K562 (cell line): ENCODE measurements at regions not wholly inside any gene's neighbourhood (a gene's known extent, or its start where the extent isn't known, plus 50 kb on each side); places are given as distances from the start of the nearest gene placed in this dataset.

Source experiments
- ATAC-seq: fragments of 200-7000 bp; cut with Tn5 transposase; 3 replicates; pipeline ENCODE4 v1.9.1; 2020; ENCODE audit warnings: moderate library complexity
- BruUV-seq: library from RNA; stranded (reverse); fragments of 400-500 nt; replicated peaks from 2 replicates; lab custom pipeline; 2021; lab: Mats Ljungman, UMichigan
- CTCF ChIA-PET: fragments of 300-600 bp; formaldehyde crosslinking; extraction: SDS; loops from one replicate; lab custom pipeline; 2021; ENCODE audit warnings: low intra/inter-chr PET ratio; lab: Yijun Ruan, JAX
- POLR2A ChIA-PET: fragments of 300-600, 350-650 bp; sonication (Branson Sonifier 250); formaldehyde crosslinking; extraction: SDS; loops from one replicate; lab custom pipeline; 2021; ENCODE audit warnings: antibody characterized with exemption, inconsistent platforms; lab: Yijun Ruan, JAX
- DNase-seq, 4 experiments: peaks; one replicate each; pipeline versions ENCODE4 v3.0.0 to v3.0.0-alpha.2; 2011 to 2018; ENCODE audit warnings: low spot score in 3 of 4, mixed read lengths in 3 of 4; ENCODE audit errors: extremely low read depth in 1 of 4
- FAIRE-seq: peaks from 2 replicates; lab custom pipeline; 2011; peaks lifted over from hg19 to GRCh38; lab: Jason Lieb, UNC
- H2AFZ ChIP-seq: 2 replicates; pipeline ENCODE4 v1.6.0; 2011; ENCODE audit warnings: low read depth, low read length, control low read depth, inconsistent platforms
- H3K27ac ChIP-seq: fragments of 200-600 bp; 3 replicates; pipeline ENCODE4 v1.8.0; 2011; ENCODE audit warnings: low read depth, mild to moderate bottlenecking, control low read depth, inconsistent platforms, low read length, moderate library complexity, mixed read lengths; ENCODE audit errors: extremely low read depth
- H3K27me3 ChIP-seq, 2 experiments: fragments of 300-600 bp in 1 of 2; 2 replicates in 1 of 2; 3 replicates in 1 of 2; pipeline versions ENCODE4 v1.6.0 to v1.8.0; 2011; ENCODE audit warnings: inconsistent platforms in 2 of 2, low read length in 2 of 2, mild to moderate bottlenecking in 1 of 2, mixed read lengths in 1 of 2, moderate library complexity in 1 of 2; ENCODE audit not compliant: control insufficient read depth in 2 of 2, insufficient read depth in 2 of 2
- H3K36me3 ChIP-seq: fragments of 300-600 bp; 3 replicates; pipeline ENCODE4 v1.8.0; 2011; ENCODE audit warnings: mild to moderate bottlenecking, low read length, inconsistent platforms; ENCODE audit not compliant: control insufficient read depth, insufficient read depth
- H3K4me1 ChIP-seq, 2 experiments: fragments of 200-600 bp in 1 of 2; replicated peaks in 1 of 2; 2 replicates in 1 of 2; 3 replicates in 1 of 2; pipeline versions ENCODE4 v1.5.1 to v1.8.0; 2011; ENCODE audit warnings: inconsistent platforms in 2 of 2, low read length in 2 of 2, mild to moderate bottlenecking in 1 of 2, mixed read lengths in 1 of 2, moderate library complexity in 1 of 2; ENCODE audit not compliant: control insufficient read depth in 2 of 2, insufficient read depth in 2 of 2
- H3K4me2 ChIP-seq: 2 replicates; pipeline ENCODE4 v1.6.1; 2011; ENCODE audit warnings: low read length, control low read depth, inconsistent platforms, mixed read lengths; ENCODE audit not compliant: insufficient read depth
- H3K4me3 ChIP-seq: fragments of 200-600 bp; sonication (generic), shearing (Covaris generic); 2 replicates; pipeline ENCODE4 v1.5.1; 2016; ENCODE audit warnings: control low read depth, inconsistent platforms
- H3K79me2 ChIP-seq: fragments of 200-600 bp; 3 replicates; pipeline ENCODE4 v1.8.0; 2011; ENCODE audit warnings: low read length, inconsistent platforms; ENCODE audit not compliant: control insufficient read depth, insufficient read depth
- H3K9ac ChIP-seq, 2 experiments: 2 replicates each; pipeline versions ENCODE4 v1.6.0 to v1.6.1; 2011; ENCODE audit warnings: low read depth in 2 of 2, low read length in 2 of 2, control low read depth in 1 of 2, inconsistent platforms in 1 of 2, mild to moderate bottlenecking in 1 of 2, mixed read lengths in 1 of 2; ENCODE audit not compliant: insufficient read depth in 1 of 2
- H3K9me1 ChIP-seq: one replicate; pipeline ENCODE4 v1.6.0; 2011; ENCODE audit warnings: inconsistent platforms, mild to moderate bottlenecking, low read length, moderate library complexity; ENCODE audit not compliant: control insufficient read depth, insufficient read depth
- H3K9me3 ChIP-seq: replicated peaks from 2 replicates; pipeline ENCODE4 v1.5.1; 2011; ENCODE audit warnings: low read depth, low read length, inconsistent platforms; ENCODE audit not compliant: control insufficient read depth, insufficient read depth
- H4K20me1 ChIP-seq: replicated peaks from 2 replicates; pipeline ENCODE4 v1.6.1; 2011; ENCODE audit warnings: low read length, inconsistent platforms, mixed read lengths; ENCODE audit not compliant: control insufficient read depth, insufficient read depth
- ARID2 ChIP-seq: fragments of 450-650 bp; IDR thresholded peaks from 2 replicates; pipeline ENCODE4 v1.6.1; 2017; ENCODE audit warnings: antibody characterized with exemption, mild to moderate bottlenecking
- CHD4 ChIP-seq: fragments of 200-600 bp; sonication (generic); IDR thresholded peaks from 3 replicates; pipeline ENCODE4 v1.6.1; 2012; ENCODE audit warnings: low read depth, mild to moderate bottlenecking, mixed read lengths, low read length, inconsistent platforms; ENCODE audit not compliant: insufficient read depth, insufficient replicate concordance, poor library complexity, severe bottlenecking
- CSDE1 ChIP-seq, 2 experiments: fragments of 450-650 bp; IDR thresholded peaks; 2 replicates each; pipeline ENCODE4 v1.6.1; 2016; ENCODE audit warnings: mild to moderate bottlenecking in 1 of 2
- ILK ChIP-seq: fragments of 450-650 bp; IDR thresholded peaks from 2 replicates; pipeline ENCODE4 v1.6.1; 2016; ENCODE audit warnings: missing genetic modification characterization, low read depth, mild to moderate bottlenecking, missing compliant biosample characterization, moderate library complexity, borderline replicate concordance
- MCM7 ChIP-seq, 2 experiments: fragments of 450-650 bp; IDR thresholded peaks; 2 replicates each; pipeline ENCODE4 v1.6.1; 2016 to 2018
- MED1 ChIP-seq: sonication (generic); formaldehyde crosslinking; IDR thresholded peaks from 2 replicates; pipeline ENCODE4 v1.8.1; 2023; ENCODE audit warnings: missing genetic modification reagents, borderline replicate concordance
- NEUROD1 ChIP-seq: fragments of 150-350 bp; IDR thresholded peaks from 2 replicates; pipeline ENCODE4 v1.6.1; 2014; ENCODE audit warnings: borderline replicate concordance, low read length, low read depth; ENCODE audit not compliant: partially characterized antibody
- PTTG1 ChIP-seq: fragments of 450-650 bp; IDR thresholded peaks from 2 replicates; pipeline ENCODE4 v1.6.1; 2016; ENCODE audit warnings: low read depth, mild to moderate bottlenecking, missing genetic modification characterization, missing compliant biosample characterization
- STAT5A ChIP-seq: IDR thresholded peaks from 2 replicates; pipeline ENCODE4 v1.6.1; 2012; ENCODE audit warnings: low read length, inconsistent platforms, borderline replicate concordance
- ZNF124 ChIP-seq: sonication (generic); formaldehyde crosslinking; IDR thresholded peaks from 2 replicates; pipeline ENCODE4 v1.8.1; 2022; ENCODE audit warnings: missing genetic modification reagents
- ZNF212 ChIP-seq: fragments of 450-650 bp; formaldehyde crosslinking; IDR thresholded peaks from 2 replicates; pipeline ENCODE4 v1.4.0; 2020; ENCODE audit warnings: mild to moderate bottlenecking
- ZNF511 ChIP-seq: sonication (generic); formaldehyde crosslinking; IDR thresholded peaks from 2 replicates; pipeline ENCODE4 v1.8.0; 2022; ENCODE audit warnings: mild to moderate bottlenecking, missing genetic modification reagents
- ZNF57 ChIP-seq: fragments of 450-650 bp; formaldehyde crosslinking; IDR thresholded peaks from 2 replicates; pipeline ENCODE4 v1.4.0; 2020; ENCODE audit warnings: mild to moderate bottlenecking, moderate library complexity
- WGBS: fragments of 100-300 bp; shearing (Covaris generic); methylation state at CpG from one replicate; pipeline ENCODE4 v1.1.6; 2016; ENCODE audit warnings: low coverage, mixed read lengths; ENCODE audit not compliant: insufficient coverage; ENCODE audit errors: missing lambda C conversion rate; 5-methylcytosine and 5-hydroxymethylcytosine counted together
- in situ Hi-C: fragments of 300-500 bp; cut with MboI; formaldehyde crosslinking; loops from 4 replicates; pipeline ENCODE4 v1.15.0; 2018; ENCODE audit warnings: inconsistent platforms, mixed read lengths
- intact Hi-C: fragments of 100-400 bp; cut with micrococcal nuclease; formaldehyde crosslinking; loops from 2 replicates; pipeline ENCODE4 v1.14.2; 2022

- CTCF ChIA-PET, result no interaction called here
- TF ChIP-seq ZNF57 (CRISPR knock-in tag) (no peak), CHD4 (no peak), ZNF124 (CRISPR knock-in tag) (no peak), MED1 (CRISPR knock-in tag) (no peak), ILK (tag) (no peak), PTTG1 (tag) (no peak), CSDE1 (IDR thresholded peaks at IDR 0.05) (no peak), NEUROD1 (no peak), ZNF511 (no peak), MCM7 (IDR thresholded peaks at IDR 0.05) (no peak), ARID2 (no peak), STAT5A (no peak), ZNF212 (no peak)
- WGBS, result 0% methylated on average over 5 of the region's 5 CpGs
- H2AFZ ChIP-seq, result no peak overlapping the region
- ATAC-seq, result no peak
- DNase-seq, result no peak
- no peak overlapping the region for H3K4me2 ChIP-seq
- no peaks in the 10 kb centered on the region for H3K79me2 ChIP-seq
- no peaks in the 10 kb centered on the region for H3K36me3 ChIP-seq
- intact Hi-C loops, result no loop called here
- in situ Hi-C loops, result no loop called here
- H3K27me3 ChIP-seq, result no peaks in the 10 kb centered on the region
- FAIRE-seq, result peak; percentile 69
- H3K4me1 ChIP-seq, result no peaks in the 10 kb centered on the region
- H3K9me3 ChIP-seq, result no peaks in the 10 kb centered on the region
- no peaks in the 10 kb centered on the region for H3K9me1 ChIP-seq
- H3K27ac ChIP-seq, result no peak overlapping the region
- POLR2A ChIA-PET, result interaction anchor here (0.7 kb wide), 1 partner anchor 56 kb away, joined by 5 read pairs; no protein-coding TSS in a partner anchor
- no TSS peak for BruUV-seq
- H4K20me1 ChIP-seq, result no peaks in the 10 kb centered on the region
- H3K9ac ChIP-seq, result no peak overlapping the region
- H3K4me3 ChIP-seq, result no peak overlapping the region
These were observed 126.2 kb upstream of the SLC28A3 start for GRCh38 chr9:84466580-84467285.
